SK-N-SH (cell line): ENCODE measurements at regions not wholly inside any gene's neighbourhood (a gene's known extent, or its start where the extent isn't known, plus 50 kb on each side); places are given as distances from the start of the nearest gene placed in this dataset.

Source experiments
- CTCF ChIA-PET: fragments of 300-600, 350-600 bp; formaldehyde crosslinking; extraction: SDS; loops from one replicate; lab custom pipeline; 2021; lab: Yijun Ruan, JAX
- POLR2A ChIA-PET: fragments of 350-600 bp; sonication (Branson Sonifier 250); formaldehyde crosslinking; extraction: SDS; loops from one replicate; lab custom pipeline; 2020; ENCODE audit warnings: antibody characterized with exemption, inconsistent platforms; lab: Yijun Ruan, JAX
- DNase-seq: peaks from one replicate; pipeline ENCODE4 v3.0.0; 2012
- H2AFZ ChIP-seq: fragments of 200-600 bp; sonication (generic); 2 replicates; pipeline ENCODE4 v1.8.1; 2016; ENCODE audit warnings: antibody characterized with exemption, mild to moderate bottlenecking, low read depth
- H3F3A ChIP-seq: fragments of 200-600 bp; sonication (generic); replicated peaks from 2 replicates; pipeline ENCODE3; 2016; ENCODE audit warnings: antibody characterized with exemption, mild to moderate bottlenecking; ENCODE audit not compliant: insufficient read depth
- H3K27ac ChIP-seq, 2 experiments: fragments of 200-500 bp in 1 of 2; fragments of 200-600 bp in 1 of 2; sonication (Bioruptor generic) in 1 of 2; sonication (generic), shearing (Covaris generic) in 1 of 2; 2 replicates each; pipeline versions ENCODE4 v1.5.1 to v1.6.1; 2014 to 2016; ENCODE audit warnings: low read depth in 2 of 2, inconsistent platforms in 1 of 2, low read length in 1 of 2, mild to moderate bottlenecking in 1 of 2, mixed read lengths in 1 of 2
- H3K27me3 ChIP-seq: fragments of 200-600 bp; sonication (generic), shearing (Covaris generic); 2 replicates; pipeline ENCODE4 v1.6.1; 2016; ENCODE audit warnings: mixed run types; ENCODE audit not compliant: insufficient read depth
- H3K36me3 ChIP-seq, 2 experiments: fragments of 200-500 bp in 1 of 2; fragments of 200-600 bp in 1 of 2; sonication (Bioruptor generic) in 1 of 2; sonication (generic) in 1 of 2; replicated peaks in 1 of 2; 2 replicates each; pipeline versions ENCODE3 to v1.5.1; 2014 to 2016; ENCODE audit warnings: low read length in 1 of 2, mild to moderate bottlenecking in 1 of 2; ENCODE audit not compliant: insufficient read depth in 2 of 2, control insufficient read depth in 1 of 2
- H3K4me1 ChIP-seq, 2 experiments: fragments of 200-500 bp in 1 of 2; fragments of 200-600 bp in 1 of 2; sonication (Bioruptor generic) in 1 of 2; sonication (generic), shearing (Covaris generic) in 1 of 2; 2 replicates each; pipeline versions ENCODE4 v1.5.1 to v1.6.1; 2014 to 2016; ENCODE audit warnings: low read depth in 1 of 2, low read length in 1 of 2, mixed run types in 1 of 2; ENCODE audit not compliant: insufficient read depth in 2 of 2, control insufficient read depth in 1 of 2
- H3K4me2 ChIP-seq: fragments of 200-600 bp; sonication (generic), shearing (Covaris generic); 2 replicates; pipeline ENCODE4 v1.6.1; 2017; ENCODE audit warnings: mixed run types
- H3K4me3 ChIP-seq, 2 experiments: fragments of 200-500 bp in 1 of 2; fragments of 200-600 bp in 1 of 2; sonication (Bioruptor generic) in 1 of 2; sonication (generic), shearing (Covaris generic) in 1 of 2; 2 replicates each; pipeline versions ENCODE4 v1.5.1 to v1.8.1; 2014 to 2016; ENCODE audit warnings: low read depth in 2 of 2, inconsistent platforms in 1 of 2, low read length in 1 of 2, mild to moderate bottlenecking in 1 of 2, mixed read lengths in 1 of 2, moderate library complexity in 1 of 2
- H3K79me2 ChIP-seq: fragments of 200-600 bp; sonication (generic); 2 replicates; pipeline ENCODE4 v1.8.1; 2017; ENCODE audit warnings: mild to moderate bottlenecking; ENCODE audit not compliant: insufficient read depth
- H3K9ac ChIP-seq: fragments of 200-600 bp; sonication (generic); 2 replicates; pipeline ENCODE4 v1.6.1; 2017; ENCODE audit warnings: mixed run types
- H3K9me2 ChIP-seq: fragments of 200-600 bp; sonication (generic); 2 replicates; pipeline ENCODE4 v1.6.1; 2017; ENCODE audit warnings: mixed run types
- H3K9me3 ChIP-seq: fragments of 200-600 bp; sonication (generic); 2 replicates; pipeline ENCODE4 v1.6.1; 2017; ENCODE audit warnings: mixed run types, mild to moderate bottlenecking, moderate library complexity
- H4K20me1 ChIP-seq: fragments of 200-600 bp; sonication (generic); 2 replicates; pipeline ENCODE4 v1.6.1; 2017; ENCODE audit warnings: mild to moderate bottlenecking, mixed run types; ENCODE audit not compliant: insufficient read depth
- CHD2 ChIP-seq: fragments of 150-350 bp; IDR thresholded peaks from 2 replicates; pipeline ENCODE4 v1.6.1; 2018; ENCODE audit warnings: low read length; ENCODE audit not compliant: partially characterized antibody
- CTCF ChIP-seq: fragments of 200-600 bp; sonication (generic); IDR thresholded peaks from 2 replicates; pipeline ENCODE4 v1.6.1; 2017; ENCODE audit warnings: antibody characterized with exemption, mild to moderate bottlenecking, moderate library complexity
- EP300 ChIP-seq, 2 experiments: IDR thresholded peaks; 2 replicates each; pipeline versions ENCODE4 v1.4.0 to v1.6.1; 2012; ENCODE audit warnings: borderline replicate concordance in 1 of 2, low read depth in 1 of 2, low read length in 1 of 2
- EZH2phosphoT487 ChIP-seq: fragments of 200-600 bp; sonication (generic); IDR thresholded peaks from 2 replicates; pipeline ENCODE4 v1.6.1; 2017; ENCODE audit warnings: low read depth, mixed run types, mild to moderate bottlenecking, antibody characterized with exemption, moderate library complexity, borderline replicate concordance
- FOXJ3 ChIP-seq: sonication (generic); formaldehyde crosslinking; IDR thresholded peaks from 2 replicates; pipeline ENCODE4 v1.5.1; 2020; ENCODE audit warnings: mild to moderate bottlenecking, missing genetic modification reagents
- FOXM1 ChIP-seq: IDR thresholded peaks from 2 replicates; pipeline ENCODE4 v1.4.0; 2012; ENCODE audit warnings: low read depth, mild to moderate bottlenecking
- JUND ChIP-seq: IDR thresholded peaks from 2 replicates; pipeline ENCODE4 v1.4.0; 2012
- MXI1 ChIP-seq: IDR thresholded peaks from 2 replicates; pipeline ENCODE4 v1.6.1; 2012; ENCODE audit warnings: mild to moderate bottlenecking, low read depth, low read length, improper control_type of control experiment
- NFIC ChIP-seq: IDR thresholded peaks from 2 replicates; pipeline ENCODE4 v1.4.0; 2012; ENCODE audit warnings: borderline replicate concordance
- POLR2AphosphoS5 ChIP-seq: IDR thresholded peaks from 2 replicates; pipeline ENCODE4 v1.6.1; 2012; ENCODE audit warnings: low read depth, low read length
- RAD21 ChIP-seq: IDR thresholded peaks from 2 replicates; pipeline ENCODE4 v1.6.1; 2012; ENCODE audit warnings: mild to moderate bottlenecking, low read length
- RCOR1 ChIP-seq: fragments of 150-350 bp; IDR thresholded peaks from 2 replicates; pipeline ENCODE4 v1.6.1; 2017; ENCODE audit warnings: antibody characterized with exemption, low read length
- REST ChIP-seq: IDR thresholded peaks from 2 replicates; pipeline ENCODE4 v1.6.1; 2012; ENCODE audit warnings: mild to moderate bottlenecking, low read depth, low read length, moderate library complexity
- RXRA ChIP-seq: IDR thresholded peaks from 2 replicates; pipeline ENCODE4 v1.4.0; 2012; ENCODE audit warnings: low read depth, mild to moderate bottlenecking, borderline replicate concordance
- SIN3A ChIP-seq: IDR thresholded peaks from 2 replicates; pipeline ENCODE4 v1.6.1; 2012; ENCODE audit warnings: low read depth, mild to moderate bottlenecking, low read length, moderate library complexity, borderline replicate concordance
- TCF12 ChIP-seq: IDR thresholded peaks from 2 replicates; pipeline ENCODE4 v1.4.0; 2012
- USF1 ChIP-seq: IDR thresholded peaks from 2 replicates; pipeline ENCODE4 v1.4.0; 2012; ENCODE audit warnings: low read depth, borderline replicate concordance
- YY1 ChIP-seq: IDR thresholded peaks from 2 replicates; pipeline ENCODE4 v1.4.0; 2012; ENCODE audit warnings: low read depth, mild to moderate bottlenecking
- WGBS: methylation state at CpG from one replicate; pipeline ENCODE4 v1.1.6; 2017; ENCODE audit warnings: low lambda C conversion rate; 5-methylcytosine and 5-hydroxymethylcytosine counted together
- TF ChIP-seq, protein P1 (sequence below): fragments of 150-350 bp; IDR thresholded peaks from 2 replicates; pipeline ENCODE4 v1.6.1; 2017; ENCODE audit warnings: antibody characterized with exemption, low read length, low read depth, borderline replicate concordance
- TF ChIP-seq, protein P2 (sequence below): IDR thresholded peaks from 2 replicates; pipeline ENCODE4 v1.4.0; 2012; ENCODE audit warnings: low read depth, borderline replicate concordance
- TF ChIP-seq, protein P3 (sequence below): IDR thresholded peaks from 2 replicates; pipeline ENCODE4 v1.4.0; 2012; ENCODE audit warnings: low read depth

GRCh38 chr12:18998343-18999261 is 130.9 kb upstream of the PLEKHA5 start:
- DNase-seq = peak; percentile 50
- TF ChIP-seq SIN3A (peak; percentile 61; the same call in 1 of the 2 replicates), MXI1 (no peak), RCOR1 (no peak), POLR2AphosphoS5 (peak; percentile 76), EZH2phosphoT487 (no peak), NFIC (peak; percentile 91), REST (peak; percentile 45), JUND (peak; percentile 91), USF1 (no peak), YY1 (no peak), EP300 (IDR thresholded peaks at IDR 0.05; ENCODE audit: borderline replicate concordance in 1 of 2, low read depth in 1 of 2, low read length in 1 of 2) (peak; percentile 26 to 91; a peak in 3 of 4 replicates), RXRA (peak; percentile 23; the same call in 1 of the 2 replicates), TCF12 (peak; percentile 97), FOXM1 (peak; percentile 66), CHD2 (no peak), CTCF (no peak), FOXJ3 (CRISPR knock-in tag) (no peak), RAD21 (no peak)
- TF ChIP-seq, protein P1, sequence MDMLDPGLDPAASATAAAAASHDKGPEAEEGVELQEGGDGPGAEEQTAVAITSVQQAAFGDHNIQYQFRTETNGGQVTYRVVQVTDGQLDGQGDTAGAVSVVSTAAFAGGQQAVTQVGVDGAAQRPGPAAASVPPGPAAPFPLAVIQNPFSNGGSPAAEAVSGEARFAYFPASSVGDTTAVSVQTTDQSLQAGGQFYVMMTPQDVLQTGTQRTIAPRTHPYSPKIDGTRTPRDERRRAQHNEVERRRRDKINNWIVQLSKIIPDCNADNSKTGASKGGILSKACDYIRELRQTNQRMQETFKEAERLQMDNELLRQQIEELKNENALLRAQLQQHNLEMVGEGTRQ = no peak
- TF ChIP-seq, protein P2, sequence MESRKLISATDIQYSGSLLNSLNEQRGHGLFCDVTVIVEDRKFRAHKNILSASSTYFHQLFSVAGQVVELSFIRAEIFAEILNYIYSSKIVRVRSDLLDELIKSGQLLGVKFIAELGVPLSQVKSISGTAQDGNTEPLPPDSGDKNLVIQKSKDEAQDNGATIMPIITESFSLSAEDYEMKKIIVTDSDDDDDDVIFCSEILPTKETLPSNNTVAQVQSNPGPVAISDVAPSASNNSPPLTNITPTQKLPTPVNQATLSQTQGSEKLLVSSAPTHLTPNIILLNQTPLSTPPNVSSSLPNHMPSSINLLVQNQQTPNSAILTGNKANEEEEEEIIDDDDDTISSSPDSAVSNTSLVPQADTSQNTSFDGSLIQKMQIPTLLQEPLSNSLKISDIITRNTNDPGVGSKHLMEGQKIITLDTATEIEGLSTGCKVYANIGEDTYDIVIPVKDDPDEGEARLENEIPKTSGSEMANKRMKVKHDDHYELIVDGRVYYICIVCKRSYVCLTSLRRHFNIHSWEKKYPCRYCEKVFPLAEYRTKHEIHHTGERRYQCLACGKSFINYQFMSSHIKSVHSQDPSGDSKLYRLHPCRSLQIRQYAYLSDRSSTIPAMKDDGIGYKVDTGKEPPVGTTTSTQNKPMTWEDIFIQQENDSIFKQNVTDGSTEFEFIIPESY = peak; percentile 40; the same call in 1 of the 2 replicates
- TF ChIP-seq, protein P3, sequence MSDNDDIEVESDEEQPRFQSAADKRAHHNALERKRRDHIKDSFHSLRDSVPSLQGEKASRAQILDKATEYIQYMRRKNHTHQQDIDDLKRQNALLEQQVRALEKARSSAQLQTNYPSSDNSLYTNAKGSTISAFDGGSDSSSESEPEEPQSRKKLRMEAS = peak; percentile 56; the same call in 1 of the 2 replicates

More at GRCh38 chr12:18998343-18999261, 130.9 kb upstream of the PLEKHA5 start:
- peaks cover 4 to 6% of the 10 kb centered on the region in 2 experiments; a peak in 1 of 4 replicates for H3K4me1 ChIP-seq
- H3K4me2 ChIP-seq = peak overlapping the region; percentile 72
- H3K4me3 ChIP-seq = peak overlapping the region; percentile 10 to 53; a peak in 3 of 4 replicates
- H3K36me3 ChIP-seq = no peaks in the 10 kb centered on the region
- H3K9me3 ChIP-seq = no peaks in the 10 kb centered on the region
- POLR2A ChIA-PET = no interaction called here
- H3K9ac ChIP-seq = peak overlapping the region; percentile 82
- peak overlapping the region; percentile 80 to 99; a peak in 3 of 4 replicates for H3K27ac ChIP-seq
- H3K9me2 ChIP-seq = no peaks in the 10 kb centered on the region
- H3F3A ChIP-seq = peaks cover 30% of the 10 kb centered on the region
- WGBS = 14% methylated on average over 9 of the region's 9 CpGs
- CTCF ChIA-PET = interaction anchor here (0.9 to 1.5 kb wide), 2 partner anchors 13 to 14 kb away, joined by 3 read pairs; no protein-coding TSS in a partner anchor
- H4K20me1 ChIP-seq = no peaks in the 10 kb centered on the region
- peak overlapping the region; percentile 76 for H2AFZ ChIP-seq
- H3K27me3 ChIP-seq = no peaks in the 10 kb centered on the region
- H3K79me2 ChIP-seq = peaks cover 3% of the 10 kb centered on the region; the same call in 1 of the 2 replicates
